Skin of body (tissue), 1 donor: ENCODE measurements at regions not wholly inside any gene's neighbourhood (a gene's known extent, or its start where the extent isn't known, plus 50 kb on each side); places are given as distances from the start of the nearest gene placed in this dataset.
"Not testable (repeated sequence)": the region's sequence is repeated elsewhere in the genome, so short reads cannot be mapped to it uniquely, and the experiment has no call there.

ENCODE experiments used
- DNase-seq: peaks from one replicate; lab custom pipeline; 2025; lab: John Stamatoyannopoulos, UW

DNA sequence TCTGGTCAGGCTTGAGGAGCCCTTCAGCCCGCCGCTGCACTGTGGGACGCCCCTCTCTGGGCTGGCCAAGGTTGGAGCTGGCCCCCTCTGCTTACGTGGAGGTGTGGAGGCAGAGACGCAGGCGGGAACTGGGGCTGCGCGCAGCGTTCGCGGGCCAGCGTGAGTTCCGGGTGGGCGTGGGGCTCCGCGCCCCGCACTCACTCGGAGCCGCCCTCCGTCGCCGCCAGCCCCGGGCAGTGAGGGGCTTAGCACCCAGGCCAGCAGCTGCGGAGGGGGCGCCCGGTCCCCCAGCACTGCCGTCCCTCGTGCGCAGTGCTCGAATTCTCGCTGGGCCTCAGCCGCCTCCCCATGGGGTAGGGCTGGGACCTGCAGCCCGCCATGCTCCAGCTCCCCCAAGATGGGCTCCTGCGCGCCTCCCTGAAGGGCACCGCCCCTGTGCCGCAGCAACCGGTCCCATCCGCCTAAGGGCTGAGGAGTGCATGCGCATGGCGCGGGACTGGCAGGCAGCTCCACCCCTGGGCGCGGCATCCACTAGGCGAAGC lies 695.9 kb downstream of the EPHA7 start:
- no peak for DNase-seq

DNA sequence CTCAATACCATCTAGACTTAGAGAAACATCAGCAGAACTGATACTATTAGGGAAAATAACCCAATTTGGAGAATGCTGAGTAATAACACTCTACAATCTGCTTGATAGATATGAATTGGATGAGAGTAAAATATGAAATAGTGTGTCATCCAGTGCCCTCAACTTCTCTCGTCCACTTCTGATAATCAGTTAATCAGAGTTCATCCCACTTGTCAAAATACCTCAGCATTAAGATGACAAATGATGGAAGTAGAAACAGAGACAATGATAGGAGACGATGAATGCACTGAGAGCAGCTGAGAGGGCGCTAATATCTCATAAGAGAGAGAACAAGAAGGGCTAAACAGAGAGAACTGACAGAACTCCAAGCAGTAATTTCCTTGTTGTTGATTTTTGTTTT lies 699.6 kb downstream of the EPHA7 start:
- DNase-seq: no peak

DNA sequence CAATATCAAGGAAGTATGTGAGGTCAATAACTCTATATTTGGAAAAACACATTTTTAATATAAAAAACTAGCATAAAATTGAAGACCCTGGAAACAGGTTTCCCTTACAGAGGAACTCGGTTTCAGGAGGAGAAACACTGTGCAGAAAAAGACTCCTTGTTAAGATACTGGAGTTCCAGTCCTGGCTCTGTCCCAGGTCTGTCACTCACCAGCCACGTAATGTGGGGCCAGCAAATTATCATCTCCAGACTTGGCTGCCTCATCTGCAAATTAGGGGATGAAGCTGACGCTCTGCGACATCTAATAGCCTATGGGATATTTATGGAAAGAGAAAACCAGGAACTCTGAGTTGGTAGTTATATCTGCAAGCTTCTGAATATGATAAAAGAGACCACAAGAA lies 702.7 kb downstream of the EPHA7 start:
- DNase-seq: no peak

DNA sequence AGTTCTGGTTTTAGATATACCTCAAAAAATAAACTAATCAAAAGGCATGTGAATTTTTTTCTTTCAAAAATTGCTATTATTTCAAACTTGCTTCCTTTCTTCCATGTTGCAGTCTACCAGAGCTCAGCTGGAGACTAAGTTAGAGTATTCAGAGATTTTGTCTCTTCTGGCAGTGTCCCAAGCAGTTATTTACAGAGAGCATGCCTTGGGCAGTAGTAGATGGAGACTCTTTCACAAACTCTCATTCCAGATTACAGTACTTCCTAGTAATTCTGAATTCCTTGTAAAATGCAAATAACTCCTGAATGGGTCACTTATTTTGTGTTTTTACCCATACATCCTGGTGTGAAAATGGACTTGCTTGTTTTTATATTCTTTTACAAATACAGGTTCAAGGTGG lies 703.4 kb downstream of the EPHA7 start:
- no peak for DNase-seq

DNA sequence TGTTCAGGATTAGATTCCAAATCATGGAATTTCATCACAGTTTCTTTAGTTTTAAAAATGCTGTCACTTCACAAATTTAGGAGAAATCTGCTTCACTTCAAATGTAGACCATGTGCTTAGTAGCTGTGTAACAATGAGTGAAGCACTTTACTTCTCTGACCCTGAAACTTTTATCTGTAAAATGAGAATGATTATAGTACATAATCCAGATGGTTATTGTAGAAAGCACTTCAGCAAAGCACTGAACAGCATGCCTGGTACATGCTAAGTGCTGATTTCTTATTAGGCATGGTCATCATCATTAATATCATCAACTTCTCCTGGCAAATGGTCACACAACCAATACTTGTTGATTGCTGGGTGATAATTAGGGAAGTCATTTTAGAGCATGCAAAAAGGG lies 705.0 kb downstream of the EPHA7 start:
- no peak for DNase-seq

DNA sequence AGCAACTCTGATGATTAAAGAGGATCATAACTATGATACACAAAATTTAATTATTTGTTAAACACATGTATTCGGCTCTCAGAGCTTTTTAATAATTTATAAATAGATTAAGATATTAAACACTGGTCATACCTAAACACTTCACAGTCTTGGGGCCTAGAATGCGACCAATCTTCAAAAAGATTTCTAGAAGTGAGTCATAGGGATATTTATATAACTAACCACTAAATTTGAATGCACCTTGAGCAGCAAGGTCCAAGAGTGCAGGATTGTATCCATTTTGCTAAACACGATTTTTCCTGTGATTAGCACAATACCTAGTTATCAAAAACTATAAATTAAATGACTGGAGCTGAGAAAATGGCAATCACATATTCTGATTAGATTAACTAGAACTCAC lies 709.3 kb downstream of the EPHA7 start:
- DNase-seq: no peak

DNA sequence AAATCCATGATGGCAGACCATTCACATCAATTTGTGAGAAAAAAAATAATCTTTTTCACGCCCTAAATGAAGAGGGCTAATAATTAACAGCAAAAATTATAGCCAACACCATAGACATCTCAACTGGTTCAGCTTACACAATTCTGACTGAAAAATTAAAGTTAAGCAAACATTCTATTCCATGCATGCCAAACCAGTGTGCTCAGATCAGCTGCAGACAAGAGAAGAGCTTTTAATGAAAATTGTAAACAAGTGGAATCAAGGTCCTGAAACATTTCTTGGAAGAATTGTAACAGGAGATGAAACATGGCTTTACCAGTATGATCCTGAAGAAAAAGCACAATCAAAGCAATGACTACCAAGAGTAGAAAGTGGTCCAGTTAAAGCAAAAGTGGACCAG lies 710.4 kb downstream of the EPHA7 start:
- DNase-seq: no peak

DNA sequence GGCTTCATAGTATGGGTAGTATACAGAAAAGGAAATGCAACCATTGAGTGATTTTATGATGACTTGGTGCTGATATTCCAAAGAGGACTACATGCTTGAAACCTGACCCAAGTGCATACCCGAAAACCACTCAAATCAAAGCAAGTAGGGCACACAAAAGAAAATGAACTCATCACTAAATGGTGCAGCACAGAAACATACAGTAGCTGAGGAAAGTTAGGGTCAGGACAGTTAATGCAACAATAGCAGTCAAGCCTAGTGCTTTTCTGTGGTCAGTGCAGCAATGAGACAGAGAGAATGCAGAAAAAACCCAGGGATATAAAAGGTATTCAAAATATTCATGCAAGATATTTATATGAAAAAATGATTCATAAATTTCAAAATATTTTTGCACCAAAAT lies 711.1 kb downstream of the EPHA7 start:
- no peak for DNase-seq

DNA sequence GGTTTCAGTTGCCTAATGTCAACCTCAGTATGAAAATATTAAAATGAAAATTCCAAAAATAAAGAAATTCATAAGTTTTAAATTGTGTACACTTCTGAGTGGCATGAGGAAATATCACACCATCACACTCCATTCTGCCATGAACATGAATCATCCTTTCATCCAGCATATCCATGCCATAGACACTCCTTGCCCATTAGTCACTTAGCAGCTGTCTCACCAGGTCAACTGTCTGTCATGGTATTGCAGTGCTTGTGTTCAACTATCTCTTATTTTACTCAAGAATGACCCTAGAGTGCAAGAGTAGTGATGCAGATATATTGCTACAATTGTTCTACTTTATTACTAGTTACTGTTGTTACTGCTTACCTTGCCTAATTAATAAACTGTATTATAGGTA lies 712.4 kb downstream of the EPHA7 start:
- no peak for DNase-seq

DNA sequence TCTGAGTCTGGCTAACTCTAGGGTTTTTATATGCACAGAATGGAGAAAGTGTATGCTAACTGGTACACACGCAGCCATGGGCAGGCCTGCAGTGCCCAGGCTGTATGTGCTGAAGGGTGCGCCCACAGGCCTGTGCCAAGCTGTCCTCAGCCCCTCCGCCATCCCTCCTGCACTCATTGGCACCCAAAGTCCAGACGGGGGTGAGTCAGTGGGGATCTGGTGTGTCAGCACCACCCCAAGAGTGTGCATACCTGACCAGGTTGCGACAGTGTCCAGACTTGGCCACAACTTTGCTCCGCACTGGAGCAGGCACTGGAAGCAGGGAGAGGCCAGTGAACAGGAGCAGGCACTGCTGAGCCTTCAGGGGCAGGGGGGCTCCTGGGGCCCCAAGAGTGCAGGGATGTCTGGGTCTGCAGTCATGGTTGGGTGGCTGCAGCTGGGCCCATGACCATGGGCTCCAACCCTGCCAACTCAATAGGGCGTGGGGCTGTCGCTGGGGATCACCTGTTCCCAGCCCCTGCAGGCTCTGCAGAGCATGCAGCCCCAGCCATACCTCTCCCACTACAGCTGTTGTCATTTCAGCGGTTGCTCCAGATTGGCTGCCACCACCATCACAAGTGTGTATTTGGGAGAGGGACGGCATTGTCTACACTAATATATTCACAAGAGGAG lies 717.8 kb downstream of the EPHA7 start:
- no peak for DNase-seq

DNA sequence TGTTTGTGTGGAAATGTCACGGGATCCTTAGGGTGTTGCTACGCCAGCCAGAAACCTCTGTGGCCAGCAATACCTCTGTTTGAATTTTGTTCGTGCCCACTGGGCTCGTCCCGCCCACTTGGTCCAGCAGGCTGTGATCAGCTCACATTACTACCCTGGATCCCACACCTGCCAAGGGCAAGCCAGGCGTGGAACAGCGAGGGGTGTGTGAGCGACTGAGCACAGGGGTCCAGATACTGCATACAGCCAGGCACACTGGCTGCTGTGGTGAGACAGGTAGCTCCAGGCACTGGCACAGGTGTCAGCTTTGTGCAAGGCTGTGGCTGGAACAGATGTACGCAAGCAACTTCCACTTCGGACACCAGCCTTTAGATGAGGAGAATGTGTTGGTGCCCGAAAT lies 718.9 kb downstream of the EPHA7 start:
- no peak for DNase-seq

DNA sequence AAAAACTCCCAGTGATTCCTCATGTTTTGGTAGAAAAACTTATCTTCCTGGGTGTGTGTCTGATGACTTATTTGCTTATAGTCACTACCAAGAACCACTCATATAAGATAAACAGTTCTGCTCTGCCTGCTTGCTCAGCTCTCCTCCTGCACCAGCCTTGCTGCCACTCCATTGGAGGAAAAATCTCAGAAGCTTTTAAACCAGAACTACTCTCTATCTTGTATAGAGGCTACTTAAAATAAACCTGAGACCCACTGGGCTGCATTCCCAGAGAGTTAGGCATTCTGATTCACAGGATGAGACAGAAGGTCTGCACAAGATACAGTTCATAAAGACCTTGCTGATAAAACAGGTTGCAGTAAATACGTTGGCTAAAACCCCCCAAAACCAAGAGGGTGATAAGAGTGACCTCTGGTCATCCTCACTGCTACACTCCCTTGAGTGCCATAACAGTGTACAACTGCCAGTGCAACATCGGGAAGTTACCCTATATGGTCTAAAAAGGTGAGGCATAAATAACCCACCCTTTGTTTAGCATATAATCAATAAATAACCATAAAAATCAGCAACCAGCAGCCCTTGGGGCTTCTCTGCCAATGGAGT lies 728.3 kb downstream of the EPHA7 start:
- DNase-seq: no peak

DNA sequence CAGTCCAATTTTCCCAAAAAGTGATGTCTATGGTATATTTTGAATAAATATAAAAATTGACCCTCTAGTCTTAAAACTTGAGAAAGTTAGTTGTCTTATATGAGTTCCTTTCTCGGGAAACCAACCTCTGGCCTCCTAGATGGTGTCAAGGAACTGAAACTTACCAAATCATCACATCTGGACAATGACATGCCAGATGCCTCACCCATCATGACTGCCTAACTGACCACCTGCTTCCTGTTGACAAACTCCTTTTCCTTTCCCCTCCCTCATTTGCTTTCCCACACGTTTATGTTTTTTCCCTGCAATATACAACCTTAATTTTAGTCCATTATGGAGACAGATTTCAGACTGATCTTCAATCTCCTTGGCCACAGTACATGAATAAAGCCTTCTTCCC lies 731.0 kb downstream of the EPHA7 start:
- DNase-seq: no peak

DNA sequence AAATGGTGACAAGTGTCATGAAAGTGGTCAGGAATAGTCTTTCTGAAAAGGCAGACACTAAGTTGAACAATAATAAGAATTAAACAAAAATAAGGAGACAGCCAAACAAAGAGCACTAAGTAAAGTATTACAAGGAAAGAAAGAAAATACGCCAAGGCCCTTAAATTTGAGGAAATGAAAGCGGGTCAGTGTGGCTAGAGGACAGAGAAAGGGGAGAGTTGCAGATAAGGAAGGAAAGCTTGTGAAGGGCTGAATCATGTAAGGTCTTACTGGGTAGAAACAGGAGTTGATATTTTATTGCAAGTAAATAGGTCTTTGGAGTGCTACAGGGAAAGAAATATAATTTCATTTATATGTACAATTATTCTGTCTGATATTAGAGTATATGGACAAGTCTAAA lies 732.1 kb downstream of the EPHA7 start:
- no peak for DNase-seq

DNA sequence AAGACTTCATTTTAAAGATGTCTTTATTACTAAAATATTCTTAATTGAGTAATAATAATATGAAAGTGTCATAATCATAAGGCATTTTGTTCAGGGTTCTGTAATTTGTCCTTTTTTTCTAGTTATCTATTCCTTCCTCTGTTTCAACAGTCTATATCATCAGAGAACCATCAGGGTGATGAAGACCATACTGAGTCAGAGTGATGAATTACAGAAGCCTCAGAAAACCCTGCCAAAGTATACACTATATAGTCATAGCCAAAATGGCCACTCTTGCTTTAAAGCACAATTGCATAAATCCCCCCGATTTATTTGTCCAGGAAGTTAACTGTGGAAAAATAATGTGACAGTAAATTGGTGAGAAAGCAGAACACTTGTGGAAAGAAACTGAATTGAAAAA lies 735.0 kb downstream of the EPHA7 start:
- no peak for DNase-seq

DNA sequence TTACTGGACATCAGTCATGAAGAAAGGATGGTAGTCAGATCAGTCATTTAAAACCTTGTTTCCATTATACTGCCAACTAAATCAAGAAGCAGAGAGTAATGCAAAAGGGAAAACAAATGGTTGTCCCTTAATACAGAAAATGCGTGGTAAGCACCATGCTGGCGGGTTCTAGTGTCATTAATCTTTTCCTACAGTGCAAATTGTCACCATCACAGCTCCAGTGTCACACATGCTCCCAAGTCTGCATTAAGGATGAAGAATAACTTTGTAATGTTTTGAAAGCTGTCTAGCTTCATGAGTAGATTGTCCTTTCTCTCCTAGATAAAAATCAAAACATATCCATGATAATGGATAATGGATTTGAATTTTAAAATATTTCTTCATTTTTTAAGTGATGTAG lies 735.6 kb downstream of the EPHA7 start:
- no peak for DNase-seq

DNA sequence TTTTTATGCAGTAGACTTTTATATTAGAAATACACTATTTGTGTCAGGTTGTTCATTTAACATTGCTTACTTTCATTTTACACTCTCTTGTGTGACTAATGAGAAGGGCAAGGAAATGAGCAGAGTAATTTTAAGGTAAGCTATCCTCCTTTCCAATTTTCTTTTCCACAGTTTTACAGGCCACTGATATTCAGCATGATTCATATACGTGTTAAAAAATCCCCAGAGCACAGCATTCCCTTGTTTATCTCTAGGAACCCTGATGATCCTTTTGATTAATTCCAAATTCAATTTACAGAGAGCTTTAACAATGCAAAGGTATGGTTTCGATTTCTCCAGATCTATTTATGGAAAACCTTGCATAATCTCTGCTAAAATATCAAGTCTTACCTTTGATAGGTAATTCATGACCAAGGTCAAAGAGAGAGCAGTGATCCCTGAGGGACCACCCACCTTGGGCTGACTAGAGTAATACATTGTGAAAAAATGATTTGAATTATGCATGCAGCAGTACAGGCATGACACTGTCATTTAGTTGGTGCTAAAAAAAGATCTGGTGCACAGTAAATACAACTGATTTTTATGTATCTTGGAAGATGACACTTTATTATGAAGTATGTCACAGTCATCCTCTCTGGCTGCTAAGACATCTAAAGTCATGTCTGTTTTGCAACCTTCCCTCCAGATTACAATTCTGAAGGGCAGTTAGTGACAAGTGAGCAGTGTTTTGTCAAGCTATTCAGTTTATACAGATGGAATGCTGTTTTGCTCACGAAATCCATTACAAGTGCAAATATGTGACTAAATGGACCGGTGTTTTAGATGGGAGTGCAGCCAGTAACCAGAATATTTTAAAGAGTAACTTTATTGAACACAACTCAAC lies 736.6 kb downstream of the EPHA7 start:
- no peak for DNase-seq

DNA sequence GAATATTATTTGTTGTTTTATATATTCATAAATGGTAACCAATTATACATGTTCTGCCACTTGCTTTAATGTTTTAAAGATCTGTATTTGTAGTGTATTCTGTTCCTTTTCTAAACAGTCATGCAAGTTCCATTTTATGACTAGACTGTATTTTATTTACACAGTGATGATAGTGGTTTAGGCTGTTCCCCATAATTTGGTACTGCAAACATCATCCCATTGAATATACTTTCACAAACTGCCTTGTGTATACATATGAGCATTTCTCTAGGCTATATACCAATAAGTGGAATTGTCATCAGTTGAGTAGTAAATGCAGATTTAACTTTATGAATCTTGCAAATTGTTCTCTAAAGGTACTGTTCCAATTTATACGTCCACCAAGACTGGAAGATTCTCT lies 738.0 kb downstream of the EPHA7 start:
- DNase-seq: no peak

DNA sequence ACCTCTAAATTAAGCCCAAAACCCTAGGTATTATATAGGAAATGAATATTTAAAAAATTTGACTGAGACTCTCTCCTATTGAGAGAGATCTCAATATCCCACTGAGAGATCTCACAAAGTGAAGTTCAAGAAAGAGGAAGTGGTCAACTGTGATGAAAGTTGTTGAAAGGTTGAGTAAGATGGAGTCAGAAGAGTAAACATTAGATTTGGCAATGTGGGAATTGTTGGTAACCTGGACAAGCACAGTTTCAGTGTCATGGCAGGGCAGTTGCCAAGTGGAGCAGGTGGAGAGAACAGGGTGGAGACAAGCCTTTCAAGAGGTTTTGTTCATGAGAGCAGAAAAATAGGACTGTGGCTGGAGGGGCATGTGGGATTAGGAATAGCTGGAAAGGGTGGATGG lies 747.9 kb downstream of the EPHA7 start:
- DNase-seq: not testable (repeated sequence)

DNA sequence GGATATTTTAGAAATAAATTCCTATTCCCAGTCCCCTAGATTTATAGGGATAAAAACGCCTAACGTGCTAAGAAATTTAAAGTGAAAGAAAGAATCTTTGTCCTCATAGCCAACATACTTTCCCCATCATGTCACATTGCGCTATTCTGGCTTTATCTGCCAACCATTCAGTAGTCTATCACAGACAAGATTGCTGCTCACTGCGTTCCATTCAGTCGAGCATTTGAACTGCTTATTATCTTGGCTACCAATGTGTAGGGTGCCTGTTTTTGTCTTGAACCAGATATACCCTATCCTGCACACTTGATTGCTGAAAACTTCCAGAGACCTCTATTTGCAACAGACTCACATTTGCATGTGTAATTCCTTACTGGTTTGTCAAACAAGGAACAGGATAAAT lies 751.5 kb downstream of the EPHA7 start:
- DNase-seq: peak; percentile 27

DNA sequence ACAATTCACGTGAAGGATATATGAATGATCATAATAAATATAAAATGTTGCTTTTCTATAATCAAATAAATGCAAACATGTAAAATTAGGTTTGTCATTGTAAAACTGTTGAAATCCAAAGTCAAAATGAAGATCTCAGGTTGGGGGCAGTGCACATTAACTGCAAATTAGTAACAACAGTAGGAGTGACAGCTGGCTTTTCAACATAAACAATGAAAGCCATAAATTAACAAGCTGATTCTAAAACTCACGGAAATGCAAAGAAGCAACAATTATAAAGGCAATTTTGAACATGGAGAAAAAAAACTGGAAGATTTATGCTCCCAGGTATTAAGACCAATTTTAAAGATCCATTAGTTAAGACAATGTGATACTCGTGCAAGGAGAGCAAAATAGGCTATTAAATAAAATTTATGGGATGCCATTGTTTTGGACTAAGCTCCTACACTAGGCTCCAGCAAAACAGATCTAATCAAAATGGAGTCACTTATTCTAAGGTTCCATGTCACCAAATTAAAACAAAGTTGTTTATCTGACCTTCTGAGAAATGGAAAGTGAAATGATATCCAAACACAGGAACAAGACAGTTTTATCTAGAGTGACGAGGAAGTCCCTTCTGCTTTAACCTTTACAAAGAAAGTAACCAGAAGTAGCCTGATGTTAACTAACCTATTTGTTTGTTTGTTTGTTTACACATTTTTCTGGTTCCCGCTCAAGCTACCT lies 770.8 kb downstream of the EPHA7 start:
- no peak for DNase-seq

DNA sequence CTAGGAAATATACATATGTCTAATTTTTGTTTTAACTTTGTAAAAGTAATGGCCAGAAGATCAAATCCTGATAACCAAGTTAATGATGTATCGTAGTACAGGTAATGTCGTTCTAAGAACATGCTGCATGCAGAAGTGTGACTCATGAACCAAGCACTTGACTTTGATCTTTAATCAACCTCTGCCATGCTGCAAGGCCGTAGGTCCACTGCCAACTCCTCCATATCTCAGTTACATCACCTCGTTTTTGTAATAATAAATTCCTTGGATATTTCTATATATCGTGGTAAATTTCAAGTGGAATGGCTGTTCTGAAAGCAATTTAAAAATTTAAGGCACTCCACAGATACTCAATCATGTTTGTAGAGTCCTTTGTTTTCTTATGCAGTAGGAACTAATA lies 771.7 kb downstream of the EPHA7 start:
- no peak for DNase-seq
